ENCODE measurements at regions not wholly inside any gene's neighbourhood (a gene's known extent, or its start where the extent isn't known, plus 50 kb on each side); places are given as distances from the start of the nearest gene placed in this dataset.

- no peak for DNase-seq (ENCODE audit: low spot score)
Measured at GRCh38 chr13:91099877-91100276, 247.6 kb upstream of the MIR17HG start.

GRCh38 chr13:91100944-91101343 is 246.5 kb upstream of the MIR17HG start:
- DNase-seq (ENCODE audit: low spot score): no peak

- no peak for DNase-seq (ENCODE audit: low spot score)
Measured at GRCh38 chr13:91101381-91101780, 246.1 kb upstream of the MIR17HG start.

- DNase-seq (ENCODE audit: low spot score): no peak
Measured at GRCh38 chr13:91105270-91105669, 242.2 kb upstream of the MIR17HG start.

- no peak for DNase-seq (ENCODE audit: low spot score)
Measured at GRCh38 chr13:91106565-91106964, 240.9 kb upstream of the MIR17HG start.

GRCh38 chr13:91108315-91108714 is 239.2 kb upstream of the MIR17HG start:
- no peak for DNase-seq (ENCODE audit: low spot score)

- DNase-seq (ENCODE audit: low spot score): no peak
Measured at GRCh38 chr13:91111476-91112200, 235.8 kb upstream of the MIR17HG start.

- DNase-seq (ENCODE audit: low spot score): no peak
Measured at GRCh38 chr13:91112201-91112923, 235.1 kb upstream of the MIR17HG start.

- no peak for DNase-seq (ENCODE audit: low spot score)
Measured at GRCh38 chr13:91112924-91113277, 234.6 kb upstream of the MIR17HG start.

GRCh38 chr13:91115776-91116175 is 231.7 kb upstream of the MIR17HG start:
- DNase-seq (ENCODE audit: low spot score): no peak

GRCh38 chr13:91117351-91117750 is 230.1 kb upstream of the MIR17HG start:
- no peak for DNase-seq (ENCODE audit: low spot score)

- DNase-seq (ENCODE audit: low spot score): no peak
Measured at GRCh38 chr13:91119643-91120042, 227.8 kb upstream of the MIR17HG start.

GRCh38 chr13:91122766-91123165 is 224.7 kb upstream of the MIR17HG start:
- DNase-seq (ENCODE audit: low spot score): no peak

- no peak for DNase-seq (ENCODE audit: low spot score)
Measured at GRCh38 chr13:91123456-91124127, 223.9 kb upstream of the MIR17HG start.

- no peak for DNase-seq (ENCODE audit: low spot score)
Measured at GRCh38 chr13:91126806-91127205, 220.7 kb upstream of the MIR17HG start.

GRCh38 chr13:91127995-91128394 is 219.5 kb upstream of the MIR17HG start:
- DNase-seq (ENCODE audit: low spot score): no peak

GRCh38 chr13:91132381-91132780 is 215.1 kb upstream of the MIR17HG start:
- DNase-seq (ENCODE audit: low spot score): no peak

GRCh38 chr13:91132786-91133185 is 214.7 kb upstream of the MIR17HG start:
- no peak for DNase-seq (ENCODE audit: low spot score)

GRCh38 chr13:91133941-91134802 is 213.3 kb upstream of the MIR17HG start:
- peak; percentile 16 for DNase-seq (ENCODE audit: low spot score)

GRCh38 chr13:91134803-91135184 is 212.7 kb upstream of the MIR17HG start:
- no peak for DNase-seq (ENCODE audit: low spot score)

GRCh38 chr13:91135376-91135775 is 212.1 kb upstream of the MIR17HG start:
- DNase-seq (ENCODE audit: low spot score): no peak

- DNase-seq (ENCODE audit: low spot score): no peak
Measured at GRCh38 chr13:91135968-91136367, 211.5 kb upstream of the MIR17HG start.

All from AG08396 (cell line).